ENCODE measurements at regions not wholly inside any gene's neighbourhood (a gene's known extent, or its start where the extent isn't known, plus 50 kb on each side); places are given as distances from the start of the nearest gene placed in this dataset.

DNA sequence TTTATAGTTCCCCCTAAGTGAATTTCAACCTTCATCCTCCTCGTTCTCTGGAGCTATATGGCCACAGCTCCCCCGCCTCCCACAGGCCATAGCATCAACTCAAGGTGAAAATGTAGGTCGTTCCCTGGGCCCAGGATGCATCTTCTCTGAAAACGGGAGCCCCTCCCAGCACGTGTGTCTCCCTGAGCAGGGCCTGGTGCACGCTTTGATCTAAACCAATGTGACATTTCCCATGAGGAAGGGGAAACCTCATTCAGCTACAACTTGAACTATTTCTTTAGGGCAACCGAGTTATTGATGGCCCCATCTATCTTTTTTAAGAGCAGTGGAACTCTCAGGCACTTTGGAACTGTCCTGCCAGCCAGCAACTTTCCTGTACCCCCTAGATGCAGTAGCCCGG lies 57.8 kb upstream of the BACE2 start:
- Mint-ChIP-seq H3K9me3 (no peaks in the 10 kb centered on the region), H3K36me3 (ENCODE audit: low read depth) (no peaks in the 10 kb centered on the region), H3K27ac (no peak overlapping the region), H3K4me3 (no peak overlapping the region), H3K27me3 (ENCODE audit: low read depth, poor library complexity) (peaks cover 5% of the 10 kb centered on the region), H3K4me1 (peaks cover 50% of the 10 kb centered on the region)
- DNase-seq = no peak
- TF ChIP-seq, protein P1, sequence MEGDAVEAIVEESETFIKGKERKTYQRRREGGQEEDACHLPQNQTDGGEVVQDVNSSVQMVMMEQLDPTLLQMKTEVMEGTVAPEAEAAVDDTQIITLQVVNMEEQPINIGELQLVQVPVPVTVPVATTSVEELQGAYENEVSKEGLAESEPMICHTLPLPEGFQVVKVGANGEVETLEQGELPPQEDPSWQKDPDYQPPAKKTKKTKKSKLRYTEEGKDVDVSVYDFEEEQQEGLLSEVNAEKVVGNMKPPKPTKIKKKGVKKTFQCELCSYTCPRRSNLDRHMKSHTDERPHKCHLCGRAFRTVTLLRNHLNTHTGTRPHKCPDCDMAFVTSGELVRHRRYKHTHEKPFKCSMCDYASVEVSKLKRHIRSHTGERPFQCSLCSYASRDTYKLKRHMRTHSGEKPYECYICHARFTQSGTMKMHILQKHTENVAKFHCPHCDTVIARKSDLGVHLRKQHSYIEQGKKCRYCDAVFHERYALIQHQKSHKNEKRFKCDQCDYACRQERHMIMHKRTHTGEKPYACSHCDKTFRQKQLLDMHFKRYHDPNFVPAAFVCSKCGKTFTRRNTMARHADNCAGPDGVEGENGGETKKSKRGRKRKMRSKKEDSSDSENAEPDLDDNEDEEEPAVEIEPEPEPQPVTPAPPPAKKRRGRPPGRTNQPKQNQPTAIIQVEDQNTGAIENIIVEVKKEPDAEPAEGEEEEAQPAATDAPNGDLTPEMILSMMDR (IDR thresholded peaks at IDR 0.05) = no peak

DNA sequence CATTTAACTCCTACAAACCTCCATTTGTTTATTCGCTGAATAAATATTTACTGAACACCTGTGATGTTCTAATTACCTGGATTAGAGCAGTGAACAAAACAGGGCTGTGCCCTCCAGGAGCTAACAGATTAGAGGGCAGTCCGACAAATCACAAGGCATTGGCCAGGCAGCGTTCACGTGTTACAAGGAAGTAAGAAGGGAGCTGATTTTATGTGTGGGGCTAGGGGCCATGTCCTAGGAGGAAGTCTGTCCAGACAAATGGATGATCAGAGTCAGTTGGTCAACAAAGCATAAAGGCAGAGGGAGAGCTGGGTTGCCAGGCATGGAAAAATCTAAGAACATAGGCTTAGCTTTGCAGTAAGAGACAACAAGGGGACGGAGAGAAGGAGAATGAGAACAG lies 57.3 kb upstream of the BACE2 start:
- peaks cover 5% of the 10 kb centered on the region for H3K27me3 Mint-ChIP-seq (ENCODE audit: low read depth, poor library complexity)
- no peaks in the 10 kb centered on the region for H3K9me3 Mint-ChIP-seq
- TF ChIP-seq, protein P1 (IDR thresholded peaks at IDR 0.05) = no peak

DNA sequence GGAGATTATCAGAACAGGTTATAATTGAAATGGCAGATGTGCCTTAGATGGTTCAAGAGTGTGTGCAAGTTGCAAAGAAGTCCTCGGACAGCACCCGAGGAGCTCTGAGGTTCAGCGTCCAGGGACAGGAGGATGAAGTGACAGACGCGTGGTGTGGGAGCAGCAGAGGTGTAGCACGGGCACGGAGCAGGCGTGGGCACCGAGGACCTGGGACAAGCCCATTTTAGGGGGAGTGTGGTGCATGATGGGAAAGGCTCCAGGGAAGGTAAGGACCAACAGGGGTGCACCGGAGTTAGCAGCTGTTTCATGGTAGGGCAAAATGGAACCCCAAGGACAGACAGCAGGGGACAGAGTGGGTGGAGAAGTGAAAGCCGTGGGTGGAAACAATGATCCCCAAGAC lies 56.3 kb upstream of the BACE2 start:
- H3K36me3 Mint-ChIP-seq (ENCODE audit: low read depth) = no peaks in the 10 kb centered on the region
- no peak for DNase-seq
- peak overlapping the region; percentile 9 for H3K27ac Mint-ChIP-seq
- no peaks in the 10 kb centered on the region for H3K9me3 Mint-ChIP-seq
- no peak overlapping the region for H3K4me3 Mint-ChIP-seq
- peaks cover 50% of the 10 kb centered on the region for H3K4me1 Mint-ChIP-seq
- TF ChIP-seq, protein P1 (IDR thresholded peaks at IDR 0.05) = no peak
- peaks cover 5% of the 10 kb centered on the region for H3K27me3 Mint-ChIP-seq (ENCODE audit: low read depth, poor library complexity)

More for the DNA sequence above, 57.3 kb upstream of the BACE2 start:
- Mint-ChIP-seq H3K27ac (no peak overlapping the region), H3K36me3 (ENCODE audit: low read depth) (no peaks in the 10 kb centered on the region), H3K4me3 (no peak overlapping the region), H3K4me1 (peaks cover 50% of the 10 kb centered on the region)
- DNase-seq = no peak

DNA sequence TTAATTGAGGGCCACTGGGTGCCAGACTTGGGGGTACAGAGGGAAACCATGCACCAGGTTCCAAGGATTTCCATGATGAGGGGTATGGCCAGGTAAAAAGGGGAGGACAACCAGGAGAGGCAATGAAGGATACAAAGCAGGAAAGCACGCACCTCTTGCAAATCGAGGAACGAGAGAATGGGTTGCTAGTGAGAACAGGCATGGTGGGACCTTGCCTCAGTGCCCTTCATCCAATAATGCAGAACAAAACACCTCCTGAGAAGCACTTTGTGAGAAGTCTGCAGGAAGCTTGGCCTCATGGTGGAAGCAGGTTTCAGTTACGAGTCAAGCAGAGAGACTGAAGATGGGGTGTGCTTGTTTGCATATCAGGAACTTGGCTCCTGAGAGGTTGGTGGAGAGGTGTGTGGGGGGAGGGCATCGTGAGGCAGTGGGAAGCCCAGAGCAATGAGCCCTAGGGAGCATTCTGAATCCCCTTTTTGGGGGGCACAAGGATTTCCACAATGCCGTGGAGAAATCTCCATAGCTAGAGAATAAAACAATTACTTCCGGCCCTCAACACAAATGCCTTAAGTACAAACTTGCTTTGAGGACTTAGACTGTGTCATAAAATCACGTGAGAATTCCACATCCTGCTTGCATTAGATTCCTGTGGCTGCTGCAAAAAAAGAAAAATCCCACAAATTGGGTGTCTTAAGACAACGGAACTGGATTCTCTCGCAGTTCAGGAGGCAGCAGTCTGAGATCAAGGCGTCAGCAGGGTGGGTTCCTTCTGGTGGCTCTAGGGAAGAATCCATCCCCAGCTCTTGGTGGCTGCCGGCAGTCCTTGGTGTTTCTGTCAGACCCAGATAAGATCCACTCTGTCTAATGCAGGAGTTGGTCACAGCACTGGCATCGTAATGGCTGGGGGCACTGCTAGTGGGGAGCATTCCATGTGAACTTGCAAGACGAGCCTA lies 54.9 kb upstream of the BACE2 start:
- no peak overlapping the region for H3K4me3 Mint-ChIP-seq
- TF ChIP-seq, protein P1 (IDR thresholded peaks at IDR 0.05) = no peak
- no peak for DNase-seq
- H3K27ac Mint-ChIP-seq = no peak overlapping the region
- peaks cover 50% of the 10 kb centered on the region for H3K4me1 Mint-ChIP-seq
- H3K9me3 Mint-ChIP-seq = no peaks in the 10 kb centered on the region
- peaks cover 5% of the 10 kb centered on the region for H3K27me3 Mint-ChIP-seq (ENCODE audit: low read depth, poor library complexity)
- no peaks in the 10 kb centered on the region for H3K36me3 Mint-ChIP-seq (ENCODE audit: low read depth)

DNA sequence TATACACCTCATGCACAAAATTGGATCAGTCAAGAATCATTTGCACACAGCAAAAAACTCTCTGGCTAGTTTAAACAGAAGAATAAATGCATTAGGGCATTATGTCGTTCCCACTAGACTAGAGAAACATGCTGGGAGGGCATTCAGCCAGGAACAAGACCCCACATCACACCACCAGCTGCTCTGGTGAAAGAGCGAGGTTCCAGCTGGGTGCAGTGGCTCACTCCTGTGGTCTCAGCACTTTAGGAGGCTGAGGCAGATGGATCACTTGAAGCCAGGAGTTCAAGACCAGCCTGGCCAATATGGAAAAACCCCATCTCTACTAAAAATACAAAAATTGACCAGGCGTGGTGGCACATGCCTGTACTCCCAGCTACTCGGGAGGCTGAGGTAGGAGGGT lies 52.1 kb upstream of the BACE2 start:
- Mint-ChIP-seq H3K9me3 (no peaks in the 10 kb centered on the region), H3K27ac (no peak overlapping the region), H3K4me1 (peaks cover 26% of the 10 kb centered on the region), H3K36me3 (ENCODE audit: low read depth) (no peaks in the 10 kb centered on the region), H3K4me3 (no peak overlapping the region), H3K27me3 (ENCODE audit: low read depth, poor library complexity) (peaks cover 9% of the 10 kb centered on the region)
- DNase-seq = no peak
- TF ChIP-seq, protein P1 (IDR thresholded peaks at IDR 0.05) = no peak

All from nephron progenitor cell (in vitro differentiated cells).